Fibroblast of the conjunctiva (primary cell): ENCODE measurements at regions not wholly inside any gene's neighbourhood (a gene's known extent, or its start where the extent isn't known, plus 50 kb on each side); places are given as distances from the start of the nearest gene placed in this dataset.

Source experiments
- DNase-seq: peaks from one replicate; pipeline ENCODE4 v3.0.0-alpha.2; 2010; ENCODE audit warnings: low read depth

- no peak for DNase-seq
Measured at GRCh38 chr16:76724181-76724580, 447.0 kb downstream of the CNTNAP4 start.

GRCh38 chr16:76729525-76729924 is 452.3 kb downstream of the CNTNAP4 start:
- no peak for DNase-seq

GRCh38 chr16:76732894-76733293 is 455.7 kb downstream of the CNTNAP4 start:
- no peak for DNase-seq

GRCh38 chr16:76741623-76742022 is 449.4 kb upstream of the MON1B start:
- DNase-seq: no peak

- DNase-seq: no peak
Measured at GRCh38 chr16:76748461-76749348, 442.3 kb upstream of the MON1B start.

GRCh38 chr16:76749780-76750375 is 441.1 kb upstream of the MON1B start:
- no peak for DNase-seq

- no peak for DNase-seq
Measured at GRCh38 chr16:76755496-76755895, 435.5 kb upstream of the MON1B start.

GRCh38 chr16:76756423-76756822 is 434.6 kb upstream of the MON1B start:
- DNase-seq: no peak

GRCh38 chr16:76756951-76757350 is 434.0 kb upstream of the MON1B start:
- no peak for DNase-seq

GRCh38 chr16:76766538-76766937 is 424.5 kb upstream of the MON1B start:
- no peak for DNase-seq

- no peak for DNase-seq
Measured at GRCh38 chr16:76768316-76768715, 422.7 kb upstream of the MON1B start.

- DNase-seq: no peak
Measured at GRCh38 chr16:76768948-76769347, 422.0 kb upstream of the MON1B start.

- DNase-seq: no peak
Measured at GRCh38 chr16:76771216-76771615, 419.8 kb upstream of the MON1B start.

GRCh38 chr16:76777721-76778465 is 413.1 kb upstream of the MON1B start:
- DNase-seq: no peak

- peak; percentile 8 for DNase-seq
Measured at GRCh38 chr16:76780556-76780955, 410.4 kb upstream of the MON1B start.

GRCh38 chr16:76784530-76784929 is 406.5 kb upstream of the MON1B start:
- DNase-seq: no peak

- DNase-seq: no peak
Measured at GRCh38 chr16:76787394-76787793, 403.6 kb upstream of the MON1B start.

GRCh38 chr16:76791151-76791550 is 399.8 kb upstream of the MON1B start:
- no peak for DNase-seq

- no peak for DNase-seq
Measured at GRCh38 chr16:76796416-76796815, 394.6 kb upstream of the MON1B start.

GRCh38 chr16:76796978-76797377 is 394.0 kb upstream of the MON1B start:
- DNase-seq: no peak

- no peak for DNase-seq
Measured at GRCh38 chr16:76797457-76797856, 393.5 kb upstream of the MON1B start.

- DNase-seq: no peak
Measured at GRCh38 chr16:76800196-76800595, 390.8 kb upstream of the MON1B start.

- DNase-seq: no peak
Measured at GRCh38 chr16:76801357-76801756, 389.6 kb upstream of the MON1B start.
